NT2/D1 (cell line): ENCODE measurements at regions not wholly inside any gene's neighbourhood (a gene's known extent, or its start where the extent isn't known, plus 50 kb on each side); places are given as distances from the start of the nearest gene placed in this dataset.
"Not testable (repeated sequence)": the region's sequence is repeated elsewhere in the genome, so short reads cannot be mapped to it uniquely, and the experiment has no call there.

Experiments used
- SUZ12 ChIP-seq: IDR thresholded peaks from 2 replicates; pipeline ENCODE4 v1.6.1; 2011; ENCODE audit not compliant: insufficient read length, insufficient read depth; ENCODE audit errors: extremely low read depth
- YY1 ChIP-seq: IDR thresholded peaks from 2 replicates; pipeline ENCODE4 v1.6.1; 2011; ENCODE audit not compliant: insufficient read length, insufficient read depth
- ZNF274 ChIP-seq: IDR thresholded peaks from 2 replicates; pipeline ENCODE4 v1.6.1; 2011; ENCODE audit warnings: mild to moderate bottlenecking, low read depth, low read length

DNA sequence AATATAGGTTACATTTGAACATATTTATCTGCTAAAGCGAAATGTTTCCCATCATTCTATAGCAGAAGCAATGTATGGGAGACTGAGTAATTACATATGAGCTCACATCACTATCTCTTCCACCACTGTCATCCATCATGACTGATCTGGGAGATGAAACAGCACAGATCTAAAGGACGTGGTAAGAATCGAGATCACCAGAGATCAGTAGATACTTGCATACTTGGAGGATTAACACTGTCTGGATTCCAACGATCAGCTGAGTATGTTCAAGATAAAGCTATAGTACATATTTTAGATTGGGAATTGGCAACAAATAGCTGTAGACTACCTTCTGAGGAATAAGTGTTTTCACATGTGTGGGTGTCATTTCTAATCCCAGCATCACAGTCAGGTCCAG is 94.6 kb downstream of the FOXD4L6 start:
- TF ChIP-seq YY1, ZNF274, SUZ12: not testable (repeated sequence)
